ENCODE measurements at regions not wholly inside any gene's neighbourhood (a gene's known extent, or its start where the extent isn't known, plus 50 kb on each side); places are given as distances from the start of the nearest gene placed in this dataset.
A peak's percentile ranks its signal among the peaks of the same experiment; 100 is the strongest.

DNA sequence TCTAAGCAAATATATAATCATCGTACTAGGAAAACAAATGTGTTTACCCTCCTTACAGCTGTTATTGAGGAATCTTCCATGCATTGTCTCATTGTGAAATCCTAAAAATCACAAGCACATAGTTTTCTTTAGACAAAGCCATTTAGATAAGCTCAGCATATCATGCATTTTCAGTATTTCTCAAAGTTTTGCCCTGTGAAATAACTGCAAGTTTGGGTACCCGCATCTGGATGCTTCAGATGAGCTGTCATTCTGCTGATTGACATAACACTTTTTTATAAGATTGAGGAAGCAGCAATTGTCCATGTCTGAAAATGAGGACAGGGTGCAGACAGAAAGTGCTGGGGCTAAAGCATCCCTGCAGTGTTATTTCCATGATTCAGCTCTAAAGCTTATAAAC, 96.2 kb downstream of the IYD start:
- WGBS, 2 donors = 89% methylated on average over 2 of the region's 2 CpGs
- Histone ChIP-seq H3K9me3 (ENCODE audit: control insufficient read depth in 4 of 4, insufficient read depth in 3 of 4, low read length in 3 of 4) (no peaks in the 10 kb centered on the region), H3K4me1 (ENCODE audit: control insufficient read depth in 5 of 5, insufficient read depth in 5 of 5, low read length in 5 of 5) (peaks cover 0 to 4% (median 0%) of the 10 kb centered on the region in 5 donors), H3K36me3 (ENCODE audit: control insufficient read depth in 4 of 4, insufficient read depth in 4 of 4, low read length in 4 of 4) (no peaks in the 10 kb centered on the region), H3K4me3 (no peak overlapping the region), H3K9ac (ENCODE audit: insufficient read depth in 1 of 2, low read length in 2 of 2) (no peak overlapping the region), H3K27me3 (ENCODE audit: control insufficient read depth in 3 of 3, insufficient read depth in 3 of 3, low read length in 2 of 3) (no peaks in the 10 kb centered on the region), H3K27ac (ENCODE audit: low read depth in 1 of 2, low read length in 1 of 2) (no peak overlapping the region)
- ATAC-seq (ENCODE audit: insufficient read depth, low FRiP score) (no peak), DNase-seq (peak in 2 of 3 donors; percentile 30 to 67)
- TF ChIP-seq, protein P1, sequence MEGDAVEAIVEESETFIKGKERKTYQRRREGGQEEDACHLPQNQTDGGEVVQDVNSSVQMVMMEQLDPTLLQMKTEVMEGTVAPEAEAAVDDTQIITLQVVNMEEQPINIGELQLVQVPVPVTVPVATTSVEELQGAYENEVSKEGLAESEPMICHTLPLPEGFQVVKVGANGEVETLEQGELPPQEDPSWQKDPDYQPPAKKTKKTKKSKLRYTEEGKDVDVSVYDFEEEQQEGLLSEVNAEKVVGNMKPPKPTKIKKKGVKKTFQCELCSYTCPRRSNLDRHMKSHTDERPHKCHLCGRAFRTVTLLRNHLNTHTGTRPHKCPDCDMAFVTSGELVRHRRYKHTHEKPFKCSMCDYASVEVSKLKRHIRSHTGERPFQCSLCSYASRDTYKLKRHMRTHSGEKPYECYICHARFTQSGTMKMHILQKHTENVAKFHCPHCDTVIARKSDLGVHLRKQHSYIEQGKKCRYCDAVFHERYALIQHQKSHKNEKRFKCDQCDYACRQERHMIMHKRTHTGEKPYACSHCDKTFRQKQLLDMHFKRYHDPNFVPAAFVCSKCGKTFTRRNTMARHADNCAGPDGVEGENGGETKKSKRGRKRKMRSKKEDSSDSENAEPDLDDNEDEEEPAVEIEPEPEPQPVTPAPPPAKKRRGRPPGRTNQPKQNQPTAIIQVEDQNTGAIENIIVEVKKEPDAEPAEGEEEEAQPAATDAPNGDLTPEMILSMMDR (IDR thresholded peaks at IDR 0.05; ENCODE audit: control extremely low read depth, extremely low read depth) = no peak

DNA sequence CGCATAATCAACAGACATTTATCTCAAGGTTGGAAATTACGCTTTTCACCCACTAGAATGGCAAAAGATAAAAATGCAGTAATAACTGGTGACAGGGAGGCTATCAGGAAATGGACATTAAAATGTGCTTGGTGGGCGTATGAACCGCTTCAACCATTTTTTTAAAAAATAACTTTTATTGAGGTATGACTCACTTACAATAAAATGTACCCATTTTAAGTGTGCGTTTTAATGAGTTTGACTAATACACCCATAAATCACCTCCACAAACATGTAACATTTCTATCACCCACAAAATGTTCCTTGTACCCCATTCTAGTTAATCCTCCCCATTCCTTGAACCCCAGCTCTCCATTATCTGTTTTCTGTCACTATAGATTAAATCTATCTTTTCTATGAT, 96.8 kb downstream of the IYD start:
- Histone ChIP-seq H3K27me3 (ENCODE audit: control insufficient read depth in 3 of 3, insufficient read depth in 3 of 3, low read length in 2 of 3) (no peaks in the 10 kb centered on the region), H3K27ac (ENCODE audit: low read depth in 1 of 2, low read length in 1 of 2) (no peak overlapping the region), H3K9me3 (ENCODE audit: control insufficient read depth in 4 of 4, insufficient read depth in 3 of 4, low read length in 3 of 4) (no peaks in the 10 kb centered on the region), H3K4me1 (ENCODE audit: control insufficient read depth in 5 of 5, insufficient read depth in 5 of 5, low read length in 5 of 5) (peaks cover 0 to 4% (median 0%) of the 10 kb centered on the region in 5 donors), H3K4me3 (no peak overlapping the region), H3K36me3 (ENCODE audit: control insufficient read depth in 4 of 4, insufficient read depth in 4 of 4, low read length in 4 of 4) (no peaks in the 10 kb centered on the region), H3K9ac (ENCODE audit: insufficient read depth in 1 of 2, low read length in 2 of 2) (no peak overlapping the region)
- TF ChIP-seq, protein P1 (IDR thresholded peaks at IDR 0.05; ENCODE audit: control extremely low read depth, extremely low read depth) = no peak
- WGBS, 2 donors = 87 to 94% methylated on average over 5 of the region's 5 CpGs
- no peak for DNase-seq
- ATAC-seq (ENCODE audit: insufficient read depth, low FRiP score) = no peak

DNA sequence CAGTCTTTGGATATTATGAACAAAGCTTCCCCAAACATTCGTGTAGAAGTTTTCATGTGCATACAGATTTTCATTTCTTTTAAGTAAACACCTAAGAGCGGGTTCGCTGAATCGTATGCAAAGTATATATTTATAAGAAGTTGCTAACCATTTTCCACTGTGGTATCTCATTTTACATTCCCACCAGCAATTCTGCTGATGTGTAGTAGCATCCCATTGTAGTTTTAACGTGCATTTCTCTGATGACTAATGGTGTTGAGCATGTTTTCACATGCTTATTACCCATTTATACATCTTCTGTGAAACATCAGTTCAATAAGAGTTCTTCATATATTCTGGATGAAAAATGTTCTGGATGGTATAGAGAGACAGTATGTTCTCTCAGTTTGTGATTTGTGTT, 97.4 kb downstream of the IYD start:
- H3K4me1 ChIP-seq (ENCODE audit: control insufficient read depth in 5 of 5, insufficient read depth in 5 of 5, low read length in 5 of 5) = peaks cover 0 to 4% (median 0%) of the 10 kb centered on the region in 5 donors
- no peaks in the 10 kb centered on the region for H3K27me3 ChIP-seq (ENCODE audit: control insufficient read depth in 3 of 3, insufficient read depth in 3 of 3, low read length in 2 of 3)
- ATAC-seq (ENCODE audit: insufficient read depth, low FRiP score) (no peak), DNase-seq (no peak)
- TF ChIP-seq, protein P1 (IDR thresholded peaks at IDR 0.05; ENCODE audit: control extremely low read depth, extremely low read depth) = no peak
- 77 to 78% methylated on average over 5 of the region's 5 CpGs for WGBS, 2 donors
- no peak overlapping the region for H3K4me3 ChIP-seq
- H3K9ac ChIP-seq (ENCODE audit: insufficient read depth in 1 of 2, low read length in 2 of 2) = no peak overlapping the region
- H3K9me3 ChIP-seq (ENCODE audit: control insufficient read depth in 4 of 4, insufficient read depth in 3 of 4, low read length in 3 of 4) = no peaks in the 10 kb centered on the region
- no peaks in the 10 kb centered on the region for H3K36me3 ChIP-seq (ENCODE audit: control insufficient read depth in 4 of 4, insufficient read depth in 4 of 4, low read length in 4 of 4)
- H3K27ac ChIP-seq (ENCODE audit: low read depth in 1 of 2, low read length in 1 of 2) = no peak overlapping the region

DNA sequence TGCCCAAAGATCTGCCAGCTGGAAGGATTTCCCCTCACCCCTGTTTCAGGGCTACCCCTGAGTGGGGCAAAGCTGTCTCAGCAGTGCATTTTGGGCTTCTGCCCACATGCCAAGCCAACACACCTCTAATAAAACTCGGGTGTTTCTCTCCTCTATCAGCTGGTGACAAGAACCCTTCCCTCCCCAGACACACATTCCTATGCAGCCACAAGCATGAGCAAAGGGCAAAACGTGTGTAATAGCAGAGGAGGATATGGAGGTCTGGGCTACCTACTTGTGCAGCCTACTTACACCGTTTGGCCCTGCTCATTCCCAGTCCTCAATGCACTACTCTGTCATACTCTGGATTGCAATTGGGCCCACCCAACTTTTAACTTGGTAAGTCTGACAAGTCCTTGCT, 101.3 kb downstream of the IYD start:
- WGBS, 2 donors = 72 to 78% methylated on average over 3 of the region's 3 CpGs
- no peaks in the 10 kb centered on the region for H3K9me3 ChIP-seq (ENCODE audit: control insufficient read depth in 4 of 4, insufficient read depth in 3 of 4, low read length in 3 of 4)
- DNase-seq (no peak), ATAC-seq (ENCODE audit: insufficient read depth, low FRiP score) (no peak)
- peaks cover 0 to 2% (median 0%) of the 10 kb centered on the region in 5 donors for H3K4me1 ChIP-seq (ENCODE audit: control insufficient read depth in 5 of 5, insufficient read depth in 5 of 5, low read length in 5 of 5)
- no peaks in the 10 kb centered on the region for H3K36me3 ChIP-seq (ENCODE audit: control insufficient read depth in 4 of 4, insufficient read depth in 4 of 4, low read length in 4 of 4)
- no peak overlapping the region for H3K27ac ChIP-seq (ENCODE audit: low read depth in 1 of 2, low read length in 1 of 2)
- no peak overlapping the region for H3K9ac ChIP-seq (ENCODE audit: insufficient read depth in 1 of 2, low read length in 2 of 2)
- TF ChIP-seq, protein P1 (IDR thresholded peaks at IDR 0.05; ENCODE audit: control extremely low read depth, extremely low read depth) = no peak
- H3K27me3 ChIP-seq (ENCODE audit: control insufficient read depth in 3 of 3, insufficient read depth in 3 of 3, low read length in 2 of 3) = no peaks in the 10 kb centered on the region
- no peak overlapping the region for H3K4me3 ChIP-seq
